Fibroblast of mammary gland (primary cell): ENCODE measurements at regions not wholly inside any gene's neighbourhood (a gene's known extent, or its start where the extent isn't known, plus 50 kb on each side); places are given as distances from the start of the nearest gene placed in this dataset.

ENCODE experiments used
- DNase-seq: peaks from one replicate; pipeline ENCODE4 v3.0.0-alpha.2; 2010; ENCODE audit warnings: low read depth
- H3K4me3 ChIP-seq: 2 replicates; pipeline ENCODE4 v1.5.1; 2011; ENCODE audit warnings: low read depth, mild to moderate bottlenecking, low read length, moderate library complexity; ENCODE audit not compliant: control insufficient read depth
- CTCF ChIP-seq: conservative IDR thresholded peaks from 2 replicates; pipeline ENCODE4 v1.5.1; 2011; ENCODE audit warnings: low read depth, low read length, inconsistent platforms; ENCODE audit not compliant: control insufficient read depth, insufficient read depth

DNA sequence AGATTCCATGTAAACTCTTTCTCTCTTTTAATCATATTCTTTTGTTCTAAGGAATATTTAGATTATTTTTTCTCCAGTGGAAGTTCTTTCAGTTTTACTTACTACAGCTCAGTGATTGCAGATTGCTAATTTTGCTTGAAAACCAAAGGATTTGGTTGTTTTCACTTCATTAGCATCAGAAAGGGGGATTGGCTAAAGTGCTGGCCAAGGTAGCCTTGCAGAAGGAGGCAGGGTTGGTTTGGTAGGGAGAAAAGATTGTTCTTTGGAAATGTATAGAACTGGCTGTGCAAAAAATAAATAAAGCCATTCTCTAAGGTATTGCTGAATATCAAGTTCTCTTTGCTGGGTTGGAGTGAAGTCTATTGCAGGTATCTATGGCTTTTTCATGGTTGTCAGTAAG is 92.6 kb downstream of the FAT3 start:
- no peak for TF ChIP-seq CTCF
- no peak overlapping the region for H3K4me3 ChIP-seq
- no peak for DNase-seq

DNA sequence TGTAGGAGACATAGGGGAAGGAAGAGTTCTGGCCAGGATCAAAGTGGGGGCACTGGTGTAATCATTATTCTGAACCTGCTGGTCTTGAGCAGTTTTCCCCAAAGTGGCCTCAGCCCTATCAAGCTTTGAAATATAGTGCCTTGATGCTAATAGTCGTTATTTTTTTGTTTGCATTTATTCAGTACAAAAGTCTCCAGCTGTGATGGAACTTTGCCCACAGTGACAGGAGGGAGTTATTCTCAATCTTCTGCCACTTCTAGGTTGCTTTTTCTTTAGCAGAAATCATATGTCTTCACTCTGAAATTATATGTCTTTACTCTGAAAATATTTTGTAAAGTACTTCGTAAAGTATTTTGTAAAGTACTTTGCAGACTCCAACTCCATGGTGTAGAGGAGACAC is 93.1 kb downstream of the FAT3 start:
- no peak for DNase-seq
- H3K4me3 ChIP-seq = no peak overlapping the region
- TF ChIP-seq CTCF = no peak

GRCh38 chr11:92322225-92322624 is 97.6 kb downstream of the FAT3 start:
- no peak overlapping the region for H3K4me3 ChIP-seq
- peak; percentile 47 for DNase-seq
- TF ChIP-seq CTCF = no peak

- H3K4me3 ChIP-seq = no peak overlapping the region
- no peak for TF ChIP-seq CTCF
- no peak for DNase-seq
These were observed 100.3 kb downstream of the FAT3 start for GRCh38 chr11:92324890-92325289.

- DNase-seq = no peak
- no peak for TF ChIP-seq CTCF
- H3K4me3 ChIP-seq = no peak overlapping the region
These were observed 100.8 kb downstream of the FAT3 start for GRCh38 chr11:92325416-92325815.

- no peak overlapping the region for H3K4me3 ChIP-seq
- TF ChIP-seq CTCF = no peak
- no peak for DNase-seq
These were observed 104.5 kb downstream of the FAT3 start for GRCh38 chr11:92329137-92329536.

- DNase-seq = peak; percentile 34
- H3K4me3 ChIP-seq = no peak overlapping the region
- no peak for TF ChIP-seq CTCF
These were observed 105.0 kb downstream of the FAT3 start for GRCh38 chr11:92329646-92330045.
